ENCODE measurements at regions not wholly inside any gene's neighbourhood (a gene's known extent, or its start where the extent isn't known, plus 50 kb on each side); places are given as distances from the start of the nearest gene placed in this dataset.

GRCh38 chr1:234661317-234661928 lies 51.4 kb upstream of the IRF2BP2 start:
- intact Hi-C loops (cut with micrococcal nuclease) = no loop called here
- Histone ChIP-seq H3K79me2 (ENCODE audit: insufficient read depth, low read length) (no peaks in the 10 kb centered on the region), H3K9me3 (ENCODE audit: control insufficient read depth in 1 of 2, insufficient read depth in 1 of 2, low read depth in 1 of 2, low read length in 2 of 2) (peaks cover 0 to under 1% of the 10 kb centered on the region in 2 experiments; a peak in 1 of 4 replicates), H3K27ac (ENCODE audit: low read depth, low read length) (no peak overlapping the region), H4K20me1 (ENCODE audit: insufficient read depth) (no peaks in the 10 kb centered on the region), H3K4me3 (replicated peaks in 1 of 2; ENCODE audit: low read depth in 1 of 2, low read length in 2 of 2) (no peak overlapping the region), H3K36me3 (ENCODE audit: control insufficient read depth in 1 of 2, insufficient read depth in 2 of 2, low read length in 2 of 2) (no peaks in the 10 kb centered on the region), H3K27me3 (ENCODE audit: insufficient read depth, low read length) (no peaks in the 10 kb centered on the region), H3K9me2 (ENCODE audit: insufficient read depth) (no peaks in the 10 kb centered on the region), H2AFZ (ENCODE audit: low read depth, low read length, poor library complexity, severe bottlenecking) (no peak overlapping the region), H3K4me1 (ENCODE audit: control insufficient read depth in 1 of 2, insufficient read depth in 2 of 2, low read length in 2 of 2) (peaks cover 27 to 51% of the 10 kb centered on the region in 2 experiments; a peak in 3 of 4 replicates), H3K9ac (ENCODE audit: low read length) (no peak overlapping the region), H3K4me2 (ENCODE audit: low read length) (no peak overlapping the region)
- no TSS peak for BruUV-seq (replicated peaks)
- ChIA-PET RAD21 (ENCODE audit: low non-redundant PET in 1 of 2, low total read pairs in 2 of 2, uncharacterized antibody in 2 of 2, unreplicated experiment in 2 of 2) (no interaction called here), POLR2A (no interaction called here), CTCF (no interaction called here)
- DNase-seq (ENCODE audit: low read depth, low spot score) = no peak
- TF ChIP-seq YY1 (IDR thresholded peaks at IDR 0.05; ENCODE audit: extremely low read depth, insufficient replicate concordance, low read depth, low read length) (no peak), MAX (IDR thresholded peaks at IDR 0.05) (no peak), ZFX (IDR thresholded peaks at IDR 0.05) (no peak), POLR2A (IDR thresholded peaks at IDR 0.05; ENCODE audit: borderline replicate concordance, extremely low read depth, insufficient read depth, insufficient read length) (no peak), EGR1 (IDR thresholded peaks at IDR 0.05; ENCODE audit: low read depth) (no peak), FOSL1 (IDR thresholded peaks at IDR 0.05; ENCODE audit: low read depth) (no peak), ATF3 (IDR thresholded peaks at IDR 0.05) (no peak)
- ATAC-seq = no peak

GRCh38 chr1:234660536-234661316 lies 50.7 kb upstream of the IRF2BP2 start:
- ChIA-PET CTCF (no interaction called here), RAD21 (ENCODE audit: low non-redundant PET in 1 of 2, low total read pairs in 2 of 2, uncharacterized antibody in 2 of 2, unreplicated experiment in 2 of 2) (no interaction called here), POLR2A (no interaction called here)
- Histone ChIP-seq H3K36me3 (ENCODE audit: control insufficient read depth in 1 of 2, insufficient read depth in 2 of 2, low read length in 2 of 2) (no peaks in the 10 kb centered on the region), H3K9ac (ENCODE audit: low read length) (no peak overlapping the region), H4K20me1 (ENCODE audit: insufficient read depth) (no peaks in the 10 kb centered on the region), H3K9me2 (ENCODE audit: insufficient read depth) (no peaks in the 10 kb centered on the region), H3K4me3 (replicated peaks in 1 of 2; ENCODE audit: low read depth in 1 of 2, low read length in 2 of 2) (no peak overlapping the region), H3K79me2 (ENCODE audit: insufficient read depth, low read length) (no peaks in the 10 kb centered on the region), H2AFZ (ENCODE audit: low read depth, low read length, poor library complexity, severe bottlenecking) (no peak overlapping the region), H3K27me3 (ENCODE audit: insufficient read depth, low read length) (no peaks in the 10 kb centered on the region), H3K4me2 (ENCODE audit: low read length) (no peak overlapping the region), H3K4me1 (ENCODE audit: control insufficient read depth in 1 of 2, insufficient read depth in 2 of 2, low read length in 2 of 2) (peaks cover 27 to 56% of the 10 kb centered on the region in 2 experiments; a peak in 3 of 4 replicates), H3K27ac (ENCODE audit: low read depth, low read length) (no peak overlapping the region), H3K9me3 (ENCODE audit: control insufficient read depth in 1 of 2, insufficient read depth in 1 of 2, low read depth in 1 of 2, low read length in 2 of 2) (no peaks in the 10 kb centered on the region)
- no peak for DNase-seq (ENCODE audit: low read depth, low spot score)
- no TSS peak for BruUV-seq (replicated peaks)
- ATAC-seq = no peak
- intact Hi-C loops (cut with micrococcal nuclease) = no loop called here
- TF ChIP-seq, protein P1, sequence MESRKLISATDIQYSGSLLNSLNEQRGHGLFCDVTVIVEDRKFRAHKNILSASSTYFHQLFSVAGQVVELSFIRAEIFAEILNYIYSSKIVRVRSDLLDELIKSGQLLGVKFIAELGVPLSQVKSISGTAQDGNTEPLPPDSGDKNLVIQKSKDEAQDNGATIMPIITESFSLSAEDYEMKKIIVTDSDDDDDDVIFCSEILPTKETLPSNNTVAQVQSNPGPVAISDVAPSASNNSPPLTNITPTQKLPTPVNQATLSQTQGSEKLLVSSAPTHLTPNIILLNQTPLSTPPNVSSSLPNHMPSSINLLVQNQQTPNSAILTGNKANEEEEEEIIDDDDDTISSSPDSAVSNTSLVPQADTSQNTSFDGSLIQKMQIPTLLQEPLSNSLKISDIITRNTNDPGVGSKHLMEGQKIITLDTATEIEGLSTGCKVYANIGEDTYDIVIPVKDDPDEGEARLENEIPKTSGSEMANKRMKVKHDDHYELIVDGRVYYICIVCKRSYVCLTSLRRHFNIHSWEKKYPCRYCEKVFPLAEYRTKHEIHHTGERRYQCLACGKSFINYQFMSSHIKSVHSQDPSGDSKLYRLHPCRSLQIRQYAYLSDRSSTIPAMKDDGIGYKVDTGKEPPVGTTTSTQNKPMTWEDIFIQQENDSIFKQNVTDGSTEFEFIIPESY (IDR thresholded peaks at IDR 0.05; ENCODE audit: extremely low read depth, insufficient replicate concordance, low read length) = no peak
- TF ChIP-seq ATF3 (IDR thresholded peaks at IDR 0.05) = no peak
- TF ChIP-seq, protein P2, sequence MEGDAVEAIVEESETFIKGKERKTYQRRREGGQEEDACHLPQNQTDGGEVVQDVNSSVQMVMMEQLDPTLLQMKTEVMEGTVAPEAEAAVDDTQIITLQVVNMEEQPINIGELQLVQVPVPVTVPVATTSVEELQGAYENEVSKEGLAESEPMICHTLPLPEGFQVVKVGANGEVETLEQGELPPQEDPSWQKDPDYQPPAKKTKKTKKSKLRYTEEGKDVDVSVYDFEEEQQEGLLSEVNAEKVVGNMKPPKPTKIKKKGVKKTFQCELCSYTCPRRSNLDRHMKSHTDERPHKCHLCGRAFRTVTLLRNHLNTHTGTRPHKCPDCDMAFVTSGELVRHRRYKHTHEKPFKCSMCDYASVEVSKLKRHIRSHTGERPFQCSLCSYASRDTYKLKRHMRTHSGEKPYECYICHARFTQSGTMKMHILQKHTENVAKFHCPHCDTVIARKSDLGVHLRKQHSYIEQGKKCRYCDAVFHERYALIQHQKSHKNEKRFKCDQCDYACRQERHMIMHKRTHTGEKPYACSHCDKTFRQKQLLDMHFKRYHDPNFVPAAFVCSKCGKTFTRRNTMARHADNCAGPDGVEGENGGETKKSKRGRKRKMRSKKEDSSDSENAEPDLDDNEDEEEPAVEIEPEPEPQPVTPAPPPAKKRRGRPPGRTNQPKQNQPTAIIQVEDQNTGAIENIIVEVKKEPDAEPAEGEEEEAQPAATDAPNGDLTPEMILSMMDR (IDR thresholded peaks at IDR 0.05 in 2 of 3, conservative IDR thresholded peaks at IDR 0.05 in 1 of 3; ENCODE audit: borderline replicate concordance in 1 of 3, insufficient read depth in 1 of 3, low read depth in 2 of 3, low read length in 2 of 3) = no peak
- TF ChIP-seq TCF7L2 (IDR thresholded peaks at IDR 0.05; ENCODE audit: borderline replicate concordance, extremely low read depth, insufficient read depth, insufficient read length) = no peak
- no peak for TF ChIP-seq POLR2AphosphoS5 (IDR thresholded peaks at IDR 0.05; ENCODE audit: low read depth, low read length)
- TF ChIP-seq CBX3 (IDR thresholded peaks at IDR 0.05; ENCODE audit: low read depth) = no peak
- TF ChIP-seq SRF (IDR thresholded peaks at IDR 0.05; ENCODE audit: low read depth) = no peak
- no peak for TF ChIP-seq EZH2 (IDR thresholded peaks at IDR 0.05)
